C4-2B (cell line): ENCODE measurements at regions not wholly inside any gene's neighbourhood (a gene's known extent, or its start where the extent isn't known, plus 50 kb on each side); places are given as distances from the start of the nearest gene placed in this dataset.

Source experiments
- ZFX ChIP-seq: fragments of 450-650 bp; IDR thresholded peaks from 2 replicates; pipeline ENCODE4 v1.6.1; 2017
- TF ChIP-seq, protein P1 (sequence below): fragments of 450-650 bp; conservative IDR thresholded peaks from 2 replicates; pipeline ENCODE4 v1.5.1; 2017; ENCODE audit warnings: mild to moderate bottlenecking

- TF ChIP-seq, protein P1, sequence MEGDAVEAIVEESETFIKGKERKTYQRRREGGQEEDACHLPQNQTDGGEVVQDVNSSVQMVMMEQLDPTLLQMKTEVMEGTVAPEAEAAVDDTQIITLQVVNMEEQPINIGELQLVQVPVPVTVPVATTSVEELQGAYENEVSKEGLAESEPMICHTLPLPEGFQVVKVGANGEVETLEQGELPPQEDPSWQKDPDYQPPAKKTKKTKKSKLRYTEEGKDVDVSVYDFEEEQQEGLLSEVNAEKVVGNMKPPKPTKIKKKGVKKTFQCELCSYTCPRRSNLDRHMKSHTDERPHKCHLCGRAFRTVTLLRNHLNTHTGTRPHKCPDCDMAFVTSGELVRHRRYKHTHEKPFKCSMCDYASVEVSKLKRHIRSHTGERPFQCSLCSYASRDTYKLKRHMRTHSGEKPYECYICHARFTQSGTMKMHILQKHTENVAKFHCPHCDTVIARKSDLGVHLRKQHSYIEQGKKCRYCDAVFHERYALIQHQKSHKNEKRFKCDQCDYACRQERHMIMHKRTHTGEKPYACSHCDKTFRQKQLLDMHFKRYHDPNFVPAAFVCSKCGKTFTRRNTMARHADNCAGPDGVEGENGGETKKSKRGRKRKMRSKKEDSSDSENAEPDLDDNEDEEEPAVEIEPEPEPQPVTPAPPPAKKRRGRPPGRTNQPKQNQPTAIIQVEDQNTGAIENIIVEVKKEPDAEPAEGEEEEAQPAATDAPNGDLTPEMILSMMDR: no peak
- no peak for TF ChIP-seq ZFX
Observed at GRCh38 chrX:858542-859078, 228.0 kb downstream of the SHOX start.
